Skeletal muscle satellite cell (primary cell): ENCODE measurements at regions not wholly inside any gene's neighbourhood (a gene's known extent, or its start where the extent isn't known, plus 50 kb on each side); places are given as distances from the start of the nearest gene placed in this dataset.

Experiments
- H3K27me3 ChIP-seq: 2 replicates; pipeline ENCODE4 v1.7.0; 2013; ENCODE audit warnings: low read length; ENCODE audit not compliant: control insufficient read depth, insufficient read depth
- H3K36me3 ChIP-seq: 2 replicates; pipeline ENCODE4 v1.7.0; 2013; ENCODE audit warnings: mild to moderate bottlenecking, control low read depth, low read length; ENCODE audit not compliant: insufficient read depth
- H3K4me1 ChIP-seq: 2 replicates; pipeline ENCODE4 v1.7.0; 2013; ENCODE audit warnings: low read length; ENCODE audit not compliant: control insufficient read depth, insufficient read depth
- H3K4me2 ChIP-seq: 2 replicates; pipeline ENCODE4 v1.7.0; 2013; ENCODE audit warnings: mild to moderate bottlenecking, low read length
- H3K4me3 ChIP-seq: 2 replicates; pipeline ENCODE4 v1.7.0; 2013; ENCODE audit warnings: low read length
- H3K9ac ChIP-seq: 2 replicates; pipeline ENCODE4 v1.7.0; 2013; ENCODE audit warnings: mild to moderate bottlenecking, low read depth, low read length, moderate library complexity
- H3K9me3 ChIP-seq: replicated peaks from 2 replicates; pipeline ENCODE4 v1.7.0; 2013; ENCODE audit warnings: mild to moderate bottlenecking, control low read depth, low read length

DNA sequence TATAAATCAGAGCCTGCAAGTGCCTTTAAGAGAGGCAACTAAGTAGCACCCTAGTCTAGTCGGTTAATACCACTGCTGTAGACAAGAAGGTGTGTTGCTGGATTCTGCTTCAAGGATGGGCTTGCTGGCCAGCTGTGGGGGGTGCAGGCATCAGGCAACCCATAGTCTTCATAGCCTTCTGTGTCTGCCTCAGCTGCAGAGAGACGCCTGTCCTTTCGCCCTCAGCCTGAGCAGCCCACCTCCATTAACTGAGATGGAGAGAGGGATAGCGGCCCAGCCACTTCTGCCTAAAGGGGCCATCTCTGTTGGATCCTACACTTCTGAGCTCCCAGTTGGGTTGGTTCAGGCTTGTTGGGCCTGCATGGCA is 123.7 kb upstream of the MLIP start:
- Histone ChIP-seq H3K27me3 (no peaks in the 10 kb centered on the region), H3K4me2 (no peak overlapping the region), H3K4me1 (peaks cover 42% of the 10 kb centered on the region), H3K9ac (no peak overlapping the region), H3K9me3 (no peaks in the 10 kb centered on the region), H3K36me3 (no peaks in the 10 kb centered on the region), H3K4me3 (no peak overlapping the region)

DNA sequence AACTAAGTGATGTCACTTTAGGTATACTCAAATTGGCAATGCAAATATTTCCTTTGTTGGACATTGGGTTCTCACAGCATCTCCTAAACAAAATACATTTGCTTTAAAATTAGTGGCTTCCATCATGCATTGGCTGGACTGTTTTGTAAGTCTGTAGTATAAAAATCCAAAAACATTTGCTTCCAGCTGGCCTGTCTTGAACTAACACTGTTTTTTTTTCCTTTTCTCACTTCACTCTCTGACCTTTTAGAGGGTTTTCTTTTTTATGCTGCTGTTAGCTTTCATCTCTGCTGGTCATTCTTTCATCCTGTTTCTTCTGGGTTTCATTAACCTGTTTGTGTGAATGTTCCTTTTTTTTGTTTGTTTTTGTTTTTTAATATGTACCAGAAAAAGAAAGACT is 121.7 kb upstream of the MLIP start:
- Histone ChIP-seq H3K9ac (no peak overlapping the region), H3K9me3 (no peaks in the 10 kb centered on the region), H3K4me3 (no peak overlapping the region), H3K4me1 (peaks cover 24% of the 10 kb centered on the region), H3K36me3 (no peaks in the 10 kb centered on the region), H3K4me2 (no peak overlapping the region), H3K27me3 (no peaks in the 10 kb centered on the region)

GRCh38 chr6:53992522-53992921 is 118.7 kb upstream of the MLIP start:
- H3K4me2 ChIP-seq = no peak overlapping the region

GRCh38 chr6:53994201-53994600 is 117.0 kb upstream of the MLIP start:
- Histone ChIP-seq H3K9me3 (no peaks in the 10 kb centered on the region), H3K4me1 (no peaks in the 10 kb centered on the region), H3K36me3 (no peaks in the 10 kb centered on the region), H3K9ac (no peak overlapping the region), H3K27me3 (no peaks in the 10 kb centered on the region), H3K4me2 (no peak overlapping the region), H3K4me3 (no peak overlapping the region)

More at GRCh38 chr6:53992522-53992921, 118.7 kb upstream of the MLIP start:
- no peaks in the 10 kb centered on the region for H3K9me3 ChIP-seq
- no peaks in the 10 kb centered on the region for H3K27me3 ChIP-seq
- H3K36me3 ChIP-seq = no peaks in the 10 kb centered on the region
- no peak overlapping the region for H3K4me3 ChIP-seq
- no peak overlapping the region for H3K9ac ChIP-seq
- H3K4me1 ChIP-seq = no peaks in the 10 kb centered on the region

- no peak overlapping the region for H3K4me3 ChIP-seq
- H3K4me1 ChIP-seq = no peaks in the 10 kb centered on the region
- no peaks in the 10 kb centered on the region for H3K36me3 ChIP-seq
- no peak overlapping the region for H3K9ac ChIP-seq
- H3K27me3 ChIP-seq = no peaks in the 10 kb centered on the region
- no peaks in the 10 kb centered on the region for H3K9me3 ChIP-seq
- no peak overlapping the region for H3K4me2 ChIP-seq
Measured at GRCh38 chr6:53995935-53996334, 115.3 kb upstream of the MLIP start.

DNA sequence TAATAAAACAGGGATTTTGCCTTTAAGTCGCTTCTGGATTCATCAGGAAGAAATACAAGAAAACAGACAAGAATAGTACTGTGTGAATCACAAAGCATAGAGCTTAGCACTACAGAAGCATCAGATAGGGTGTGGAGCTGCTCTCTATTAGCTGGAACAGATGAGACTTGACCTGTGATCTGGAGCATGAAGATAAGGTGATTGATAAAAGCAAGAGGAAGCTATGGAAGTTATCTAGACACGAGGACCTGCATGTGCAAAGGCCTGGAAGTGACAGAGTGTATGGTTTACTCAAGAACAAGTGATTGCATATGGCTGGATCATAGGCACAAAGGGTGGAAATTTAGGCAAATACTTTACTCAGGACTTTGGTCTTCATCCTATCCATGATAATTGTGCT is 112.9 kb upstream of the MLIP start:
- Histone ChIP-seq H3K4me2 (no peak overlapping the region), H3K9me3 (no peaks in the 10 kb centered on the region), H3K36me3 (no peaks in the 10 kb centered on the region), H3K4me1 (peaks cover 8% of the 10 kb centered on the region), H3K9ac (no peak overlapping the region), H3K27me3 (no peaks in the 10 kb centered on the region), H3K4me3 (no peak overlapping the region)

DNA sequence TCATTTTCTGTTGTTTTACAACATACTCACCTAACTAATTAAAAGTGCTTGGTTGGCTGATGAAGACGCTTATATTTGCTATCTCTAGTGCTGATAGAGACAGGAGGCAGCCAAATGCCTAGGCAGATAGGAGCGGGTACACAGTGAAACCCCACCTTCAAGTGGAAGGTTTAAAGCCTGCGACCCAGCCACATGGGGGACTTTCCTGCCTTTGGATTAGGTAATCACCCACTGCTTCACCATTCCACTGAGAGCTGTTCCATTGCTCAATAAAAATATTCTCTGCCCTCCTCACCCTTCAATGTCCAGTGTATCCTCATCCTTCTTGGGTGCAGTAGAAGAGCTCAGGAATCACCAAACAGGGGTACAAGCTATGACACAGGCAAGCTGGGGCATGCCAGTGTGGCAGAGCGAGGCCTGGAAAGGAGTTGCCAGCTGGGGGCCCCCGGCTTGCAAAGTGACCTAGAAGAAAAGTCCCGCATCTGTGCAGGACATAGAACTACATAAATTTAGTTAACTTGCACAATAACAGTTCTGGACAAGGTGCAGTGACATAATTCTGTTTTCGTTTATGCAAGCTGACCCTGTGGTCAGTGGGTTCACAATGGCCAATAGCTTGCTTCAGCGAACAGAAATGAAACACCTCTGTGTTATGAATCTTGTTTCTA is 112.0 kb upstream of the MLIP start:
- no peaks in the 10 kb centered on the region for H3K9me3 ChIP-seq
- peaks cover 8% of the 10 kb centered on the region for H3K4me1 ChIP-seq
- no peak overlapping the region for H3K9ac ChIP-seq
- no peak overlapping the region for H3K4me2 ChIP-seq
- H3K27me3 ChIP-seq = no peaks in the 10 kb centered on the region
- H3K36me3 ChIP-seq = no peaks in the 10 kb centered on the region
- H3K4me3 ChIP-seq = no peak overlapping the region

DNA sequence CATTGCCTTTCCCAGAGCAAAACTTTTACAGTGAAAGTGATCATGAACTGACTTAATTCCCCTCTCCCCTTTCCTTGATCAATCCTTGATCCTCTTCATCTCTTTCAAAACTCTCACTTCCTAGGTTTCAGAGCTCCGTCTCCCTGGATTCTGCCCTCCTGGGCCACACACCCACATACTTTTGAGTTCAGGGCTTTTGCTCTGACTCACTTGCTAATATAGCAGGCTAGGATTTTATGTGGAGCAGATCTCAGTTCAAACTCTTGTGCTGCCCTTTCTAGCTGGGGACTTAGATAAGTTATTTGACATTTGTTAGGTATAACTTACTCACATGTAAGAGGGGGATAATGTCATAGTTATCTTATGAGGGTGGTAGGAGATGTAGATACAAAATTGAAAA is 109.1 kb upstream of the MLIP start:
- Histone ChIP-seq H3K4me2 (no peak overlapping the region), H3K4me3 (no peak overlapping the region), H3K9ac (no peak overlapping the region), H3K4me1 (peaks cover 8% of the 10 kb centered on the region), H3K36me3 (no peaks in the 10 kb centered on the region), H3K9me3 (no peaks in the 10 kb centered on the region), H3K27me3 (no peaks in the 10 kb centered on the region)

- no peaks in the 10 kb centered on the region for H3K9me3 ChIP-seq
- peaks cover 8% of the 10 kb centered on the region for H3K4me1 ChIP-seq
- no peaks in the 10 kb centered on the region for H3K36me3 ChIP-seq
- H3K27me3 ChIP-seq = no peaks in the 10 kb centered on the region
- no peak overlapping the region for H3K9ac ChIP-seq
- H3K4me2 ChIP-seq = no peak overlapping the region
- no peak overlapping the region for H3K4me3 ChIP-seq
Measured at GRCh38 chr6:54003316-54003715, 107.9 kb upstream of the MLIP start.

DNA sequence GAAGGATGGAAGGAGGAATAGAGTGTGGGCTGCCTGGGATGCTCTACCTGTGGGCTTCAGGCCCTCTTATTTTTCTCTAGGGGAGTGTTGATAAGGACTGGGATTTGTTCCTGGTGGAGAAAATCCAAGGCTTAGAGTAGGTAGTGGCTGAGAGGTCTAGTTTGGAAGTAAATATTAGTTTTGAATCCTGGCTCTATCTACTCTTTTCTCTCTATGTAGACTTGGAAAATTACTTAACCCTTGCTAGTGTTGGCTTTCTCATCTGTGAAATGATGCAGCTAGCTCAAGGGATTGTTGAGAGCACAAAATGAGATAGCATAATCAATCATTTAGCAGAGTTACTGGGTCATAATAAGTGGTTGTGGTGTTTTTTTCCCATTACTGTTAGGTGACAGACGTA is 102.7 kb upstream of the MLIP start:
- no peaks in the 10 kb centered on the region for H3K9me3 ChIP-seq
- no peaks in the 10 kb centered on the region for H3K27me3 ChIP-seq
- H3K4me3 ChIP-seq = no peak overlapping the region
- H3K9ac ChIP-seq = no peak overlapping the region
- H3K36me3 ChIP-seq = no peaks in the 10 kb centered on the region
- H3K4me2 ChIP-seq = no peak overlapping the region
- H3K4me1 ChIP-seq = peaks cover 17% of the 10 kb centered on the region

DNA sequence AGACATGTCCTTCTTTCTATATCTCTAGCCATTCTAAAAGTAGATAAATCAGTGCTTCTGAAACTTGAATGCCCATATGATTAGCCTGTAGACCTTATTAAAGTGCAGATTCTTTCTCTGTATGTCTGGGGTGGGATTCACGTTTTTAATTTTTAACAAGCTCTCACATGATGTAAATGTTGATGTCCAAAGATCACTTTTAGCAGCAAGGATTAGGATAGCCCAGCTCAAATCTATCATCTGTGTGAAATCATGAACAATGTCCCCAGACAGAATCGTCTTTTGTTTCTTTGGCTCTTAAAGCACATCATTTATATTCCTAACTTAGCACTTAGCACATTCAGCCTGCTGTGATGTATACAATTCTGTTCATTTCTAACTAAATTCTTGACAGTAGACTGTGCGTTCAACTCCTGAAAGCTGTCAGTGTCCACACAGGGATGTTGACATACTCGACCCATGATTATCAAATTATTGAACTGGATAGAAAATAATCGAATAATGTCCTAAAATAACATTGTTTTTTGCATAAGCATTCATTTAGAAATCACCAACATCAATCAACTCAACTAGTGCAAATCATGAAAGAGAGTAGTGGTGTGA is 102.1 kb upstream of the MLIP start:
- H3K9me3 ChIP-seq = no peaks in the 10 kb centered on the region
- H3K4me1 ChIP-seq = peaks cover 17% of the 10 kb centered on the region
- no peak overlapping the region for H3K4me3 ChIP-seq
- H3K36me3 ChIP-seq = no peaks in the 10 kb centered on the region
- H3K9ac ChIP-seq = no peak overlapping the region
- H3K27me3 ChIP-seq = no peaks in the 10 kb centered on the region
- no peak overlapping the region for H3K4me2 ChIP-seq
